Peyer's patch (tissue), 4 donors: ENCODE measurements at regions not wholly inside any gene's neighbourhood (a gene's known extent, or its start where the extent isn't known, plus 50 kb on each side); places are given as distances from the start of the nearest gene placed in this dataset.

Source experiments
- CTCF ChIP-seq, 6 experiments: fragments of 450-650 bp in 4 of 6; fragments of 200-600 bp in 2 of 6; sonication (generic) in 1 of 6; IDR thresholded peaks; one replicate each; pipeline ENCODE4 v1.5.1; 2017 to 2019; ENCODE audit warnings: antibody characterized with exemption in 6 of 6, mild to moderate bottlenecking in 3 of 6, moderate library complexity in 1 of 6
- POLR2A ChIP-seq, 2 donors: fragments of 450-650 bp; IDR thresholded peaks; one replicate each; pipeline ENCODE4 v1.5.1; 2017; ENCODE audit warnings: antibody characterized with exemption in 2 of 2, mild to moderate bottlenecking in 2 of 2, moderate library complexity in 2 of 2

GRCh38 chr12:61514016-61514415 is 746.2 kb upstream of the USP15 start:
- TF ChIP-seq POLR2A (IDR thresholded peaks at IDR 0.05), result no peak
- TF ChIP-seq CTCF (IDR thresholded peaks at IDR 0.05), result no peak
